Left hindlimb (tissue), 1 donor: ENCODE measurements at regions not wholly inside any gene's neighbourhood (a gene's known extent, or its start where the extent isn't known, plus 50 kb on each side); places are given as distances from the start of the nearest gene placed in this dataset.

Source experiments
- DNase-seq: peaks from one replicate; pipeline ENCODE4 v3.0.0-alpha.2; 2018

GRCh38 chr2:104468846-104469245, 385.1 kb upstream of the POU3F3 start:
- no peak for DNase-seq

DNA sequence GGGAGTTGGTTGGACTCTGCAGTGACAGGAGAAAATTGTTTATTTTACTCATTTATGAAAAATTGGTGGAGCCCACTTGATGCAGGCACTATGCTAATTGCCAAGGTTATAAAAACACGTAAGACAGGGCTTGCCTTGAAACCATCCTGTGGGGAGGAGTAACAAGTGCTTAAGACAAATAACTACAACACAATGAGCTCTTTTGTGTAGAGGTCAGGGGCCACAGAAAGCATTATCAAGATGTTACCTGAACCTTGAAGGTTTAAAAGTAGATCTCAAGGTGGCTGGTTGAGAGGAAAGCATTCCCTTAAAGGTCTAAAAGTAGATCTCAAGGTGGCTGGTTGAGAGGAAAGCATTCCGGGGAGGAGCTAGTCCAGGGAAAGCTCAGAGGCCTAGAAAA, 381.8 kb upstream of the POU3F3 start:
- no peak for DNase-seq

GRCh38 chr2:104473546-104473945, 380.4 kb upstream of the POU3F3 start:
- DNase-seq: no peak

DNA sequence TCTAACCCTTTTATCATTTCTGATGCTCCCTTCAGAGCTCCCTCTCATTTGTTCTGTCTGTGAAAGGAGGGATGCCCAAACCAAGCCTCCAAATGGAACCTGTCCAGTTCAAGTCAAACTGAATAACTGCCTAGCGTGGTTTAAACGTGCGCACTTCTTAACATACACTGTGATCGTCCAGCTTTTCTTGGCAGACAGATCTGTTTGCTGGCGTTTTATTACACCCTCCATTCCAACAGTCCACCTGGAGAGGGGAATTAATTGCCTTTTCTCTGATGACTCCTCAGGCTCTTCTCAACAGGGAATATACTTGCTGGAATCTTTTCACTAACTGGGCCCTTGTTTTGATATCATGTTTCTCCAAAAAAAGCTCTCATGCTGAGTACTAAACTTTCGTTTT, 379.2 kb upstream of the POU3F3 start:
- DNase-seq: no peak

- DNase-seq: no peak
These were observed 377.8 kb upstream of the POU3F3 start for GRCh38 chr2:104476075-104476474.

DNA sequence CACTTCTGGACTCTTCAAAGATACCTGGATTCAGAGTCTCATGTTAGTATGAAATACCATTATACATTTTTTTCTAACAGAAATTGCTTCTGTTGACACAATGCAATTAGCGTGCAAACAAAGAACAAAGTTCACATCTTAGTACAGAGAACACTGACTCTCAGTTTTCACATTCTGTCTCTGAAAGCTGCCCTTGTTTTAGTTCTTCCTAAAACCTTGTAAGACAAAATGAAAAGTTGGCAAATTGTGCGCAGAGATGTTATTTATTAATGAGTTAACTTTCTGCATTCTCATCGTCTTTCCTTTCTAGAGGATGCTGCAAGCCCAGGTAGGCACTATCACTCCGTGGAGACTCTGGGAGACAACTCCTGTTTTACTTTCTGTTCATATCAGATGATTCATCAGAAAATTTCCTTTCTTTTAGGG, 377.3 kb upstream of the POU3F3 start:
- DNase-seq: no peak

DNA sequence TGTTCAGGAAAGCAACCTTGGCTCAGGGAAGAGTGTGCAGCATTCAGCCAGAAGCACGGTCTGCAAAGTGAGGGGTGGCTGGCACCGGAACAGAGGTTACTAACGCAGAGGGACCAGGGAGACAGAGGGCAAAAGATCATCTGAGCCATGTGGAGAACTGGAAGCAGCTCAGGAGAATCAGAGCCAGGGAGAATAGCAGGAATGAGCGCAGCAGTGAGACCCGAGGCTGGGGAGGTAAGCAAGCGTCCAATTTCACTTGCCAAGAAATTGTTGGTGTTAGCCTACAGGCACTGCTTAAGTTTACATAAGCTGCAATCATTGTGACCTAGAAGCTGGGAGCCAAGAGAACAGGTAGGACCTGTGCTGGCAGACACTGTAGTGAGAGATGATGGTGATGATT, 372.6 kb upstream of the POU3F3 start:
- no peak for DNase-seq

- no peak for DNase-seq
These were observed 366.5 kb upstream of the POU3F3 start for GRCh38 chr2:104487366-104487765.

GRCh38 chr2:104493698-104494097, 360.2 kb upstream of the POU3F3 start:
- no peak for DNase-seq

DNA sequence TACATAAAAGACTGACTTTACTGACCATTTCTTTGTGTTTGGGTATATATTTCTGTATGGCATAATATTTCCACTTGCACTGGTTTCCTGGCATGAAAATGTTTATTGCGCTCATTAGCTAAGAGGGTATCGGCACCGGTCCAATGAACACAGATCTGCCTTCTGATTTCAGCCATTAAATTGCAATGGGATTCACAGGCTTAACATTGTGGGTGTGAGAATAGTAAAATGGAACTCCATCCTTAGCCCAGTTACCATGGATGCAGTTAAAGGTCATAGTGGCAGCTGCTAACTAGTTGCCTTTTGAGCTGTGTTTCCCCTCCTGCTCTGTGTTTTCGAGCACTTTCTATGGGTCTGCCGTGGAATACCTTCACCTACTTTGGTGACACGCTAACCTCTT, 352.6 kb upstream of the POU3F3 start:
- DNase-seq: no peak

DNA sequence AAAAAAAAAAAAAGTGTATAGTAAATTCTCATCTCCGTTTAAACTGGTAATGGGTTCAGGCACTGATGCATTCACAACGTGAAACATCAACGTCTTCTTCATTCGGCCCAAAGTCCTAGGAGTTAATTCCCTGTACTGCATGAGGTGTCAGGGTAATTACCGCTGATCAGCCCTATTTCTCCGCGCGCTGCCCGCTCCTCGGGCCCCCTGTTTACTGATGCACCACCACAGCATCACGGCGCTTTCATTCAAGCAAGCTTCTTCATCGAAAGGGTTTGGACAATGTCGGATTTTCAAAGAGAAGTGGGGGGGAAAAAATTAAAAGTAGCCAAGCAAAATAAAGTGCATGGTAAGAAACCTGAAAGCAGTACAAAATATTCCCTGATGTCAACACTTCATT, 352.0 kb upstream of the POU3F3 start:
- no peak for DNase-seq

DNA sequence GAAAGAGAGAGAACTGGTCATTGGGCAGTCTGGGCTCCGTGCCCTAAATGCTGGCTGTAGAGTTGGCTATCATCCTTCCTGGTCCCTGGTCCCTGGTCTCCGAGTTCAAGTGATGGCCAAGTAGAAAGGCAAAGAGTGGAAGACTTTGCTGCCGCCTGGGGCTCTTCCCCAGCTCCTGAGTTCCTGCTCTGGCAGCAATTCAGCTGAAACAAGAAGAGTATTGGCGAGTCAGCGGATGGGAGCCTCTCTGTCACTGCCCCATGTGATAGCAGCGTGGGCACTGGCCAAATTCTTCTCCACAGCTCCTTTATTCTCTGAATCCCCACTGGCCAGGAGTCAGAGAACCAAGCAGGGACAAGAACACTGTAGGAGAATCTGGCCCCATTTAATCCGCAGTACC, 351.0 kb upstream of the POU3F3 start:
- no peak for DNase-seq

DNA sequence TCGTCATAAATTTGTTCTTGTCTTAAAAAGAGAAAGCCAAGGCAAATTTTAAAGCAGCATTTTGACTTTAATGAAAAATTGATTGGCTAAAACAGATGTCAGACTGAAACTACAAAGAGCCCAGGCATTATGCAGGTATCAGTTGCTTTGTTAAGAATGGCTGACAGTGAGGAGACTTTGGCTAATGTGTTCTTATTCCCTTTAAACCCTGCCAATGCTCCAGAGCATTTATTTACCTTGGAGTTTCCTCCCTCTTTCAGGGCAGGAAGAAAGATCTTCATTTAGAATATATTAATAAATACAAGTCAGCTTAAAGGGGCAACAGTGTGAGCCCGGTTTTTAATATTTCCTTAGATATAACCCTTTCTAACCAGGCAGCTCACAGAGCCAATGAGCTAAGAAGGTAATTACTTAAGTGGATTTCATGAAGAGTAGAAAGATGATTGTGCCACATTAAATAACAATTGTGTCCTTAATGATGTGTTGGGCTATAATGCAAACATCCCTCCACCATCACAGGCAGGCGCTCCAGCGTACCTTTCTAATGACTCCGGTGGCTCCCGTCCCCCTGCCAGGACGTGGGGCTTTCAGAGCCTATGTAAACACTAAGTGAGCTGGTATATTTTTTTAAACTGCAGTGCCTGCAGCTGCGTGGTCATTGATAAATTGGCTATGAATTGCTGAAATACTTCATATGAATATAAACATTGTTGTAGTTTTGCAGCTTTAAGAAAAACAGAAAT, 349.4 kb upstream of the POU3F3 start:
- no peak for DNase-seq

- DNase-seq: no peak
These were observed 335.7 kb upstream of the POU3F3 start for GRCh38 chr2:104518256-104518655.

DNA sequence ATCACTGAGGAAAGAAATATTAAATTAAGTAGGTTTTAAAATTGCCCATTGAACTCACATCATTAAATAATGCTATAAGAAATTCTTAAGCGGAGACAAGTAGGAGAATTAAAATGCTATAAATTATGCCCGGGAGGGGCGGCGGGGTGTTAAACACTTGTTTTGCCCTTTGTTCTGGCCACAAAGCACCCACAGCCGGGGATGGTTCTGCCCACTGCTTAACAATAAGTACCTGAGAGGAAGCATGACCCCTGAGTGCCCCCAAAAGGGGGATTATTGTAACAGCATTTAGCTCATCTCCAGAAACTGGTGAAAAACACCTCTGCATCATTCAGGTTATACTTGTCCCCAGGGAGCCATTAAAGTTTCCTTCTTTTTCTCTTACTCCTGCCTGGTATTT, 332.7 kb upstream of the POU3F3 start:
- no peak for DNase-seq

GRCh38 chr2:104523921-104524320, 330.0 kb upstream of the POU3F3 start:
- no peak for DNase-seq

- peak; percentile 44 for DNase-seq
These were observed 325.8 kb upstream of the POU3F3 start for GRCh38 chr2:104528101-104528500.

DNA sequence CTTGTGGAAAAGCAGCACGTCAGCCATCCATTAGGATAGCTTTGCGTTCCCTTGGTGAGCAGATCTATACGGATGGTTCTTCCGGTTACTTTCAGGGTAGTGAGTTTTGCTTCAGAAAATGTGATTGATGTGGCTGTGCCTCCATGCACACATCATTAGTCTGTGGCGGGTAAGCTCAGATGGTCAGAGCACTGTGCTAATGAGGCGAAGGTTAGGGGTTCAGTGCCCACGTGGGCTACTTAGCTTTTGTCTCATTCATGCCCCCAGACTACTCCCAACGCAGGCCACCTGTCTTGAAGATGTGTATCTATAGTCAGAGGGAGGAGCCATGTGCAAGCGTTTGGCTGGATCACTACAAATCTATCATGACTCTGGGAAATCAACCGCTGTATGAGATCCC, 322.8 kb upstream of the POU3F3 start:
- no peak for DNase-seq

- no peak for DNase-seq
These were observed 316.8 kb upstream of the POU3F3 start for GRCh38 chr2:104537116-104537515.

GRCh38 chr2:104538077-104538476, 315.8 kb upstream of the POU3F3 start:
- no peak for DNase-seq

DNA sequence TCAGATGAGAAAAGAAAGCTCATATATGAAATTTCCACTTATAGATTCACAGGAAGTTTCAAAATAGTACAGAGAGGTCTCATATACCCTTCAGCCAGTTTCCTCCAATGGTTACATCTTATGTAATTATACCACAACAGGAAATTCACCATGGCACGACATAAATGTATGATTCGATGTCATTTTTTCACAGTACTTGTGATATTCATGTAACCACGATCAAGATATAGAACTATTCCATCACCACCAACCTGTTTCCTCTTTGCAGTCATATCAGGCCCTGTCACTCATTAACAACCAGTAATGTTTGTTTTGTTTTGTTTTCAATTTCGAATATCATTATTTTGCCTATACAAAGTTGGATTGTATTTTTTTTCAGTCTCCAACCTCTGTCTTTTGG, 314.3 kb upstream of the POU3F3 start:
- DNase-seq: no peak

GRCh38 chr2:104545055-104545454, 308.9 kb upstream of the POU3F3 start:
- no peak for DNase-seq

DNA sequence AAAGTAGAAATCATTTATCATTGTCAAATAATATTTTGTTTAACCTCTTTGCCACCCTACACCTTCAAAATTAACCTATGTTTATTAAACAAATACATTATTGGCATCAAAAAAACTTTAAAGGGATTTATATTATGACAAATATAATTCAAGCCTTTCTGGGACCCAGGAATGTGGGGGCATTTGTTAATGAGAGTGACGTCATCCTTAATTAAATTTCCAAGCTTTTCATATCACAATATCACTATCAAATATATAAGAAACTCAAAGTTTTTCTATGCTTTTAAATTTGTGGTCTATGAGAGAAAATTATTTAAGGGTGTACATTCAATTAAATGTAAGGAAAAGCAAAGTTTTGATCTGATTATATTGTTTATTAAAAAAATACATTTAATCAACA, 307.4 kb upstream of the POU3F3 start:
- no peak for DNase-seq

DNA sequence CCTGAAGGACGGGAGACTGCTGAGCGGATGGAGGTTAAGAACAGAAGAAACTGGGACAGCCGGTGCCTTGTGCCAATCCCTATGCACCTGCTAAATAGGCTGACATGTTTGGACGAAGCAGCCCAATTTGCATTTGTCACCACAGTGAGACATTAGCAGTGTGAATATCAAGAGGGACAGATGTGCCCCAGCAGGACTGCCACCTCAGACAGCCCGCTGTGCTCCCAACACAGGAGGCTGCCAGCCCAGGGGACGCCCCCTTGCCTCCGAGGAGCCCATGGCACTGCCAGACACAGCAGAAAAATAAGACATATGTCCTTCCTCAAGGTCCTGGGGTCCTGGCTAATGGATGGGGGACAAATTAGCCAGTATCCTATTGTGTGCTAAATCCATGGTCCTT, 306.7 kb upstream of the POU3F3 start:
- no peak for DNase-seq

DNA sequence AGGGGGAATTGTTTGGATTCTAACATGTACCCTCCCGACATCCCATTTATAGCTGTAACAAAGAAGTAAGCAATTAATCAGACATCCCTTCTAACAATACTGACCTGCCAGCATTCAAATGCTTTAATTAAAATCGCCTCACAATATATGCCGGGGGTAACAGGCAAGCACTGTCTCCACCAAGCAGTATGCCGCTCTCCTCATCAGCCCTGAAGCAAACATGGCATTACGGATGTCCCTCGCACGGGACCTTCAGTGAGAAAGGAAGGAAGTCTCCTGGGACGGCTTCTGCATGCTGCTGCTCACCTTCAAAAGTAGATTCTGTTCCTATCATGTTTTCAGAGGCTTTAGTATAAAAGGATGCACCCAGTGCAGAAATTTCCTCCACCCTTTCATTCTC, 292.7 kb upstream of the POU3F3 start:
- no peak for DNase-seq
